Neural cell (in vitro differentiated cells): ENCODE measurements at regions not wholly inside any gene's neighbourhood (a gene's known extent, or its start where the extent isn't known, plus 50 kb on each side); places are given as distances from the start of the nearest gene placed in this dataset.

Experiments used
- H2AFZ ChIP-seq: fragments of 200-600, 300-800 bp; sonication (generic), shearing (Covaris generic); 2 replicates; pipeline ENCODE4 v1.6.0; 2014; ENCODE audit warnings: low read depth, mild to moderate bottlenecking, antibody characterized with exemption, low read length, moderate library complexity
- H3F3A ChIP-seq: fragments of 200-600 bp; shearing (Covaris generic); 2 replicates; pipeline ENCODE4 v1.6.1; 2016; ENCODE audit warnings: mild to moderate bottlenecking, moderate library complexity, mixed read lengths, antibody characterized with exemption, low read length; ENCODE audit not compliant: insufficient read depth, poor library complexity, severe bottlenecking
- H3K27ac ChIP-seq: fragments of 200-600, 300-800 bp; sonication (generic), shearing (Covaris generic); 2 replicates; pipeline ENCODE4 v1.5.1; 2014; ENCODE audit warnings: mild to moderate bottlenecking, low read length, moderate library complexity
- H3K27me3 ChIP-seq: fragments of 300-800, 200-600 bp; sonication (generic), shearing (Covaris generic); 2 replicates; pipeline ENCODE4 v1.6.0; 2014; ENCODE audit warnings: mild to moderate bottlenecking, low read depth, low read length, moderate library complexity; ENCODE audit not compliant: insufficient read depth
- H3K36me3 ChIP-seq: fragments of 300-800, 200-600 bp; sonication (generic), shearing (Covaris generic); 2 replicates; pipeline ENCODE4 v1.5.1; 2014; ENCODE audit warnings: mild to moderate bottlenecking, antibody characterized with exemption, low read length, moderate library complexity; ENCODE audit not compliant: insufficient read depth
- H3K4me2 ChIP-seq: fragments of 300-800, 200-600 bp; sonication (generic), shearing (Covaris generic); 2 replicates; pipeline ENCODE4 v1.6.0; 2014; ENCODE audit warnings: mild to moderate bottlenecking, low read length
- H3K4me3 ChIP-seq: fragments of 300-800, 200-600 bp; sonication (generic), shearing (Covaris generic); 2 replicates; pipeline ENCODE4 v1.5.1; 2014; ENCODE audit warnings: mild to moderate bottlenecking, low read length, moderate library complexity
- H3K79me2 ChIP-seq: fragments of 200-600 bp; shearing (Covaris generic); replicated peaks from 2 replicates; pipeline ENCODE4 v1.6.0; 2014; ENCODE audit warnings: mild to moderate bottlenecking, low read length, moderate library complexity; ENCODE audit not compliant: insufficient read depth
- H3K9ac ChIP-seq: fragments of 300-800, 200-600 bp; sonication (generic), shearing (Covaris generic); 2 replicates; pipeline ENCODE4 v1.6.1; 2016; ENCODE audit warnings: mild to moderate bottlenecking, low read length, mixed read lengths
- H3K9me2 ChIP-seq: fragments of 200-600 bp; shearing (Covaris generic); 2 replicates; pipeline ENCODE4 v1.6.1; 2016; ENCODE audit warnings: mild to moderate bottlenecking, low read length, mixed read lengths; ENCODE audit not compliant: insufficient read depth
- H3K9me3 ChIP-seq: fragments of 200-600, 300-800 bp; sonication (generic), shearing (Covaris generic); 2 replicates; pipeline ENCODE4 v1.6.1; 2016; ENCODE audit warnings: mild to moderate bottlenecking, mixed run types, low read length, moderate library complexity, mixed read lengths
- H4K20me1 ChIP-seq: fragments of 200-600 bp; shearing (Covaris generic); 2 replicates; pipeline ENCODE4 v1.6.1; 2016; ENCODE audit warnings: mild to moderate bottlenecking, mixed run types; ENCODE audit not compliant: insufficient read depth
- EP300 ChIP-seq: fragments of 450-650 bp; conservative IDR thresholded peaks from 2 replicates; pipeline ENCODE4 v1.6.1; 2014; ENCODE audit warnings: antibody characterized with exemption, mild to moderate bottlenecking, moderate library complexity; ENCODE audit not compliant: poor library complexity, severe bottlenecking
- EZH2 ChIP-seq: fragments of 200-600, 300-800 bp; shearing (Covaris generic), sonication (generic); IDR thresholded peaks from 2 replicates; pipeline ENCODE4 v1.6.1; 2014; ENCODE audit warnings: antibody characterized with exemption, low read length, borderline replicate concordance, mild to moderate bottlenecking; ENCODE audit not compliant: insufficient read depth, poor library complexity, severe bottlenecking
- MXI1 ChIP-seq: fragments of 450-650 bp; conservative IDR thresholded peaks from 2 replicates; pipeline ENCODE4 v1.6.1; 2014; ENCODE audit warnings: antibody characterized with exemption, mild to moderate bottlenecking; ENCODE audit not compliant: poor library complexity, severe bottlenecking
- POLR2AphosphoS5 ChIP-seq: IDR thresholded peaks from 2 replicates; pipeline ENCODE4 v1.6.1; 2012
- RAD21 ChIP-seq: fragments of 450-650 bp; conservative IDR thresholded peaks from 2 replicates; pipeline ENCODE4 v1.6.1; 2014; ENCODE audit warnings: antibody characterized with exemption, mild to moderate bottlenecking, moderate library complexity
- SMC3 ChIP-seq: fragments of 450-650 bp; conservative IDR thresholded peaks from 2 replicates; pipeline ENCODE4 v1.6.1; 2014; ENCODE audit warnings: antibody characterized with exemption, mild to moderate bottlenecking, moderate library complexity; ENCODE audit not compliant: poor library complexity
- TAF1 ChIP-seq: IDR thresholded peaks from 2 replicates; pipeline ENCODE4 v1.6.1; 2012; ENCODE audit warnings: low read depth
- TF ChIP-seq, protein P1 (sequence below): IDR thresholded peaks from 2 replicates; pipeline ENCODE4 v1.6.1; 2012; ENCODE audit warnings: borderline replicate concordance
- TF ChIP-seq, protein P2 (sequence below): fragments of 450-650 bp; IDR thresholded peaks from 2 replicates; pipeline ENCODE4 v1.5.1; 2014; ENCODE audit warnings: antibody characterized with exemption, mild to moderate bottlenecking, moderate library complexity; ENCODE audit not compliant: poor library complexity, severe bottlenecking

DNA sequence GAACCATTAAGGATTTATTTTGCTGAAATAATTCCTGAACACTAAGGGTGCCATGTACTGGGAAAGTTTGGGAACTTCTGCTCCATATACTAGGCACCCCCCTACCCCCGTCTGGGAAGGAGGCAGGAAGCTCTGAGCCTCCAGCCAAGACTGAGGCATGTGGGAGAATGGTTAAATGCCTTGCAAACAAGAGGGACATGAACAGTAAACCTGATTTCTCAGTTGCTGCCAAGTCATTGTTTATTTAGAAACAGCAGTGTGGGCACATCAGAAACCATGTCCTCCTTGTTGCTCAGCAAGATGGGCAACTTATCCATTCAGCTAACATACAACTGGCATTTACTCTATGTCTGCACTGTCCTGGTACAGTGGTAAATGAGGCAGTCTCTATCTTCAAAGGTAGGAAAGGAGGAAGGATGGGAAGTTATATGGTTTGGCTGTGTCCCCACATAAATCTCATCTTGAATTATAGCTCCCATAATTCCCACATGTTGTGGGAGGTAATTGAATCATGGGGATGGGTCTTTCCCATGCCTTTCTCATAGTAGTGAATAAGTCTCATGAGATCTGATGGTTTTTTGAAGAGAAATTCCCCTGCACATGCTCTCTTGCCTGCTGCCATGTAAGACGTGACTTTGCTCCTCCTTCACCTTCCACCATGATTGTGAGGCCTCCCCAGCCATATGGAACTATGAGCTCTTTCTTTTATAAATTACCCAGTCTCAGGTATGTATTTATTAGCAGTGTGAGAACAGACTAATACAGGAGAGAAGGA, 459.1 kb downstream of the MIAT start:
- no peaks in the 10 kb centered on the region for H3K36me3 ChIP-seq
- H3K27me3 ChIP-seq = no peaks in the 10 kb centered on the region
- no peaks in the 10 kb centered on the region for H3K9me2 ChIP-seq
- H3K4me3 ChIP-seq = no peak overlapping the region
- no peaks in the 10 kb centered on the region for H3K79me2 ChIP-seq
- H3K27ac ChIP-seq = no peak overlapping the region
- H3F3A ChIP-seq = no peaks in the 10 kb centered on the region
- no peak overlapping the region for H3K9ac ChIP-seq
- H3K9me3 ChIP-seq = no peaks in the 10 kb centered on the region
- no peak overlapping the region for H3K4me2 ChIP-seq
- no peak overlapping the region for H2AFZ ChIP-seq
- TF ChIP-seq RAD21 (no peak), EZH2 (no peak), SMC3 (no peak), MXI1 (no peak), POLR2AphosphoS5 (no peak)
- TF ChIP-seq, protein P1, sequence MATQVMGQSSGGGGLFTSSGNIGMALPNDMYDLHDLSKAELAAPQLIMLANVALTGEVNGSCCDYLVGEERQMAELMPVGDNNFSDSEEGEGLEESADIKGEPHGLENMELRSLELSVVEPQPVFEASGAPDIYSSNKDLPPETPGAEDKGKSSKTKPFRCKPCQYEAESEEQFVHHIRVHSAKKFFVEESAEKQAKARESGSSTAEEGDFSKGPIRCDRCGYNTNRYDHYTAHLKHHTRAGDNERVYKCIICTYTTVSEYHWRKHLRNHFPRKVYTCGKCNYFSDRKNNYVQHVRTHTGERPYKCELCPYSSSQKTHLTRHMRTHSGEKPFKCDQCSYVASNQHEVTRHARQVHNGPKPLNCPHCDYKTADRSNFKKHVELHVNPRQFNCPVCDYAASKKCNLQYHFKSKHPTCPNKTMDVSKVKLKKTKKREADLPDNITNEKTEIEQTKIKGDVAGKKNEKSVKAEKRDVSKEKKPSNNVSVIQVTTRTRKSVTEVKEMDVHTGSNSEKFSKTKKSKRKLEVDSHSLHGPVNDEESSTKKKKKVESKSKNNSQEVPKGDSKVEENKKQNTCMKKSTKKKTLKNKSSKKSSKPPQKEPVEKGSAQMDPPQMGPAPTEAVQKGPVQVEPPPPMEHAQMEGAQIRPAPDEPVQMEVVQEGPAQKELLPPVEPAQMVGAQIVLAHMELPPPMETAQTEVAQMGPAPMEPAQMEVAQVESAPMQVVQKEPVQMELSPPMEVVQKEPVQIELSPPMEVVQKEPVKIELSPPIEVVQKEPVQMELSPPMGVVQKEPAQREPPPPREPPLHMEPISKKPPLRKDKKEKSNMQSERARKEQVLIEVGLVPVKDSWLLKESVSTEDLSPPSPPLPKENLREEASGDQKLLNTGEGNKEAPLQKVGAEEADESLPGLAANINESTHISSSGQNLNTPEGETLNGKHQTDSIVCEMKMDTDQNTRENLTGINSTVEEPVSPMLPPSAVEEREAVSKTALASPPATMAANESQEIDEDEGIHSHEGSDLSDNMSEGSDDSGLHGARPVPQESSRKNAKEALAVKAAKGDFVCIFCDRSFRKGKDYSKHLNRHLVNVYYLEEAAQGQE = no peak
- H4K20me1 ChIP-seq = no peaks in the 10 kb centered on the region

DNA sequence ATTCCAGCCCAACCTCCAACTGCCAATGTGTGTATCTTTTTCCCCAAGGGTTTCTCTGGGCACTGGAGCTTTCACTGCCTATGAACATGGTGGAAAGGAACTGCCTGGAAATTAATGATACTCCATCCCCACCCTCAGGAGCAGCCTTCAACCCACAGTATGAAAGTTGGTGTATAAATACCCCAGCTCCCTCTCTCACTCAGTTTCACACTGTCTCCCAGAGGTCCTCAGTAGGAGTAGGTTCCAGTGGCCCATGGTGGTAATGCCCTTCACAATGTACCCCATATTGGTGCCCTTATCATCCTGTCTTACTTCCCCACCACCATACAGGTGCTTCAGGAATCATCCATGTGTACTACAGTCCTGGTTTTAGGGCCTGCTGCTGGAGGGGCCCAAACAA, 462.6 kb downstream of the MIAT start:
- TF ChIP-seq, protein P2, sequence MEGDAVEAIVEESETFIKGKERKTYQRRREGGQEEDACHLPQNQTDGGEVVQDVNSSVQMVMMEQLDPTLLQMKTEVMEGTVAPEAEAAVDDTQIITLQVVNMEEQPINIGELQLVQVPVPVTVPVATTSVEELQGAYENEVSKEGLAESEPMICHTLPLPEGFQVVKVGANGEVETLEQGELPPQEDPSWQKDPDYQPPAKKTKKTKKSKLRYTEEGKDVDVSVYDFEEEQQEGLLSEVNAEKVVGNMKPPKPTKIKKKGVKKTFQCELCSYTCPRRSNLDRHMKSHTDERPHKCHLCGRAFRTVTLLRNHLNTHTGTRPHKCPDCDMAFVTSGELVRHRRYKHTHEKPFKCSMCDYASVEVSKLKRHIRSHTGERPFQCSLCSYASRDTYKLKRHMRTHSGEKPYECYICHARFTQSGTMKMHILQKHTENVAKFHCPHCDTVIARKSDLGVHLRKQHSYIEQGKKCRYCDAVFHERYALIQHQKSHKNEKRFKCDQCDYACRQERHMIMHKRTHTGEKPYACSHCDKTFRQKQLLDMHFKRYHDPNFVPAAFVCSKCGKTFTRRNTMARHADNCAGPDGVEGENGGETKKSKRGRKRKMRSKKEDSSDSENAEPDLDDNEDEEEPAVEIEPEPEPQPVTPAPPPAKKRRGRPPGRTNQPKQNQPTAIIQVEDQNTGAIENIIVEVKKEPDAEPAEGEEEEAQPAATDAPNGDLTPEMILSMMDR = no peak
- no peak for TF ChIP-seq MXI1
- no peak for TF ChIP-seq POLR2AphosphoS5
- TF ChIP-seq EP300 = no peak
- no peak for TF ChIP-seq TAF1
- TF ChIP-seq, protein P1 = no peak
- no peaks in the 10 kb centered on the region for H3K9me2 ChIP-seq
- H3K36me3 ChIP-seq = no peaks in the 10 kb centered on the region
- no peaks in the 10 kb centered on the region for H4K20me1 ChIP-seq
- H3K27ac ChIP-seq = no peak overlapping the region
- no peak overlapping the region for H2AFZ ChIP-seq
- H3K79me2 ChIP-seq = no peaks in the 10 kb centered on the region
- H3K9me3 ChIP-seq = no peaks in the 10 kb centered on the region
- H3K27me3 ChIP-seq = no peaks in the 10 kb centered on the region
- no peak overlapping the region for H3K4me2 ChIP-seq
- H3K4me3 ChIP-seq = no peak overlapping the region
- no peaks in the 10 kb centered on the region for H3F3A ChIP-seq
- no peak overlapping the region for H3K9ac ChIP-seq
